ENCODE measurements at regions not wholly inside any gene's neighbourhood (a gene's known extent, or its start where the extent isn't known, plus 50 kb on each side); places are given as distances from the start of the nearest gene placed in this dataset.

DNA sequence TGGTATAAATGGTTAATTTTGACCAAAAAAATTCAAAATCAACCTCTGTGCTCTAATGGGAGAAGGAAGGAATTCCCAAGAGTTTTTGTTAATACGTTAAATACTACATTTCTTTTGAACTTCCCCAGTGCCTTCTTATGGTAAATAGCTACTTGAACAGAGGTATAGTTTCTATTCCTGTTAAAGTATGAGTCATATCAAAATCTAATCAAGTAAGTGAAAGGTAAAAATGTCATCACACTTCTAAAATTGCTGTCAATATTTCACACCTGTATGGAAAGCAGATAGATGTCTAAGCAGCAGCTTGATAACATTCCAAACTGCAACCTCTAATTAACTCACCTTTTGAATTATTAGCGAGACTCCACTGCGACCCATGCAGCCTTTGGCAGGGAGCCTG lies 214.1 kb upstream of the MEF2C start:
- no peak for TF ChIP-seq POLR2AphosphoS5 (IDR thresholded peaks at IDR 0.05; ENCODE audit: insufficient read depth in 1 of 2, low read depth in 1 of 2)
- TF ChIP-seq, protein P1, sequence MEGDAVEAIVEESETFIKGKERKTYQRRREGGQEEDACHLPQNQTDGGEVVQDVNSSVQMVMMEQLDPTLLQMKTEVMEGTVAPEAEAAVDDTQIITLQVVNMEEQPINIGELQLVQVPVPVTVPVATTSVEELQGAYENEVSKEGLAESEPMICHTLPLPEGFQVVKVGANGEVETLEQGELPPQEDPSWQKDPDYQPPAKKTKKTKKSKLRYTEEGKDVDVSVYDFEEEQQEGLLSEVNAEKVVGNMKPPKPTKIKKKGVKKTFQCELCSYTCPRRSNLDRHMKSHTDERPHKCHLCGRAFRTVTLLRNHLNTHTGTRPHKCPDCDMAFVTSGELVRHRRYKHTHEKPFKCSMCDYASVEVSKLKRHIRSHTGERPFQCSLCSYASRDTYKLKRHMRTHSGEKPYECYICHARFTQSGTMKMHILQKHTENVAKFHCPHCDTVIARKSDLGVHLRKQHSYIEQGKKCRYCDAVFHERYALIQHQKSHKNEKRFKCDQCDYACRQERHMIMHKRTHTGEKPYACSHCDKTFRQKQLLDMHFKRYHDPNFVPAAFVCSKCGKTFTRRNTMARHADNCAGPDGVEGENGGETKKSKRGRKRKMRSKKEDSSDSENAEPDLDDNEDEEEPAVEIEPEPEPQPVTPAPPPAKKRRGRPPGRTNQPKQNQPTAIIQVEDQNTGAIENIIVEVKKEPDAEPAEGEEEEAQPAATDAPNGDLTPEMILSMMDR (IDR thresholded peaks at IDR 0.05): no peak
